GM13976 (cell line): ENCODE measurements at regions not wholly inside any gene's neighbourhood (a gene's known extent, or its start where the extent isn't known, plus 50 kb on each side); places are given as distances from the start of the nearest gene placed in this dataset.

Source experiments
- DNase-seq: peaks from one replicate; pipeline ENCODE4 v3.0.0; 2012; ENCODE audit warnings: low spot score
- in situ Hi-C: fragments of 300-500 bp; cut with MboI; formaldehyde crosslinking; loops from one replicate; pipeline ENCODE4 v1.12.0; 2022; ENCODE audit warnings: low sequenced_read_pairs, mixed read lengths, inconsistent platforms; ENCODE audit not compliant: unreplicated experiment
- TF ChIP-seq, protein P1 (sequence below): IDR thresholded peaks from 2 replicates; pipeline ENCODE4 v1.5.1; 2012; ENCODE audit warnings: borderline replicate concordance, mild to moderate bottlenecking; ENCODE audit not compliant: insufficient read depth; ENCODE audit errors: extremely low read depth, missing control alignments, control extremely low read depth

DNA sequence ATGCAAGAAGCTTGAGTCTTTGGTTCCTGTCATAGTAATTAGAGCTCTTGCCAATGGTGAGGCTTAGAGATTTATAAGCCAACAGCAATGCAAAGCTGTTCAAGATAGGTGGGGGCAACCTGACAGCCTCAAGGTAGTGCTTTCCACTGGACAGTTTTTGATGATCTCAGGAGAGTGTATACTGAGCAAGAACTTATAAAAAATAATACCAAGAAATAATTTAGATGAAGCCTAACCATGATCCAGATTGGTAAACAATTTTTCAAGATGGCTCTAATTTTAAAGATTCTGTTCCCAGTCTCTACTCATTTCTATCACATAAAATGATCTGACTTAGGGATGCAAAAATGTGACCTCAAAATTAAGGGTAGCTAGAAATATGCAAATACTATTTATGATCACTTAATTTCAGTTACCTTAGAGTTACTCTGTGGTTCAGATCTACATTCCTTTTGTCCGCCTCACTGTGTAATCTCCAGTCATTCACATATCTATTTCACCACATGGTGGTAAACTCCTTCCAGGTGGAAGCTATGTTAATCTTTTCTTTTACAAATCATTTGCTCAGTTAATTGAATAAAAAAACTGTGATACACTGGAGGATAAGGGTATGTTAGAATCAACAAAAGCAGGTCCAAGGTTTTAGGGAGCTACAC, 1228.0 kb upstream of the C9orf72 start:
- in situ Hi-C loops = no loop called here
- TF ChIP-seq, protein P1, sequence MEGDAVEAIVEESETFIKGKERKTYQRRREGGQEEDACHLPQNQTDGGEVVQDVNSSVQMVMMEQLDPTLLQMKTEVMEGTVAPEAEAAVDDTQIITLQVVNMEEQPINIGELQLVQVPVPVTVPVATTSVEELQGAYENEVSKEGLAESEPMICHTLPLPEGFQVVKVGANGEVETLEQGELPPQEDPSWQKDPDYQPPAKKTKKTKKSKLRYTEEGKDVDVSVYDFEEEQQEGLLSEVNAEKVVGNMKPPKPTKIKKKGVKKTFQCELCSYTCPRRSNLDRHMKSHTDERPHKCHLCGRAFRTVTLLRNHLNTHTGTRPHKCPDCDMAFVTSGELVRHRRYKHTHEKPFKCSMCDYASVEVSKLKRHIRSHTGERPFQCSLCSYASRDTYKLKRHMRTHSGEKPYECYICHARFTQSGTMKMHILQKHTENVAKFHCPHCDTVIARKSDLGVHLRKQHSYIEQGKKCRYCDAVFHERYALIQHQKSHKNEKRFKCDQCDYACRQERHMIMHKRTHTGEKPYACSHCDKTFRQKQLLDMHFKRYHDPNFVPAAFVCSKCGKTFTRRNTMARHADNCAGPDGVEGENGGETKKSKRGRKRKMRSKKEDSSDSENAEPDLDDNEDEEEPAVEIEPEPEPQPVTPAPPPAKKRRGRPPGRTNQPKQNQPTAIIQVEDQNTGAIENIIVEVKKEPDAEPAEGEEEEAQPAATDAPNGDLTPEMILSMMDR = no peak
- no peak for DNase-seq

DNA sequence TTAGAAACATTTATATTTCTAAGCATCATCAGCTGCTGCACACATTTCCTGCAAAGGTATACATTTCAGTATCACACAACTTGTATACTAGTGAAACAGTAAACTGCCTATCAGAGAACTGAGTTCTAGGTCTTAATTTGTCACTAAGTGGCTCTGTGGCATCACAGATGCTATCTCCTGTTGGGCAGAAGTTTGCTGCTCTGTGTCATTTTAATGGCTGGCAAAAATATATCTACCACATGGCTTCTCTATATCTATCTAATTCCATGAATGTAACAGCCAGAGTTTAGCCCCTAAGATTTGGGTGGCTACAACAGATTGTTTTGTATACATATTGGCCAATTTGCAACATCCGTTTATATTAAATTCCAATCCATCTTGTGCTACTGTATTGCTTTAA, 1231.9 kb upstream of the C9orf72 start:
- in situ Hi-C loops = no loop called here
- TF ChIP-seq, protein P1 = no peak
- no peak for DNase-seq

DNA sequence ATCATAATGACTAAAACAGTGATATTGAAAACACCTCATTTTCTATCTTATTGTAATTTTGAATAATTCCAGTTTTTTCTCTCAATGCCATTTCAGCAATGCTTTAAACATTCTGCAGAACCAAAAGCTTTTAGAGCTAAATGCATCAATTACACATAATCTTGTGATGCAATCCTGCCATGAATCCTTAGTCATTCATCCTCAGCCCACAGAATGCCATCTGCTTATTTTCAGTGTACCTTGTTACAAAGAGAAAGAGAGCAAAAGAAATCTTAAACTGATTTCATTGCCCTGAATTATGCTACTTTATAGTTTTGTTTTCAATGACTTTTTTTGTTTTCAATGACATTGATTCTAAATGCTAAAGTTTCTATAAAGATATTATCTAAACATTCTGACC, 1234.8 kb upstream of the C9orf72 start:
- in situ Hi-C loops = no loop called here
- no peak for DNase-seq

DNA sequence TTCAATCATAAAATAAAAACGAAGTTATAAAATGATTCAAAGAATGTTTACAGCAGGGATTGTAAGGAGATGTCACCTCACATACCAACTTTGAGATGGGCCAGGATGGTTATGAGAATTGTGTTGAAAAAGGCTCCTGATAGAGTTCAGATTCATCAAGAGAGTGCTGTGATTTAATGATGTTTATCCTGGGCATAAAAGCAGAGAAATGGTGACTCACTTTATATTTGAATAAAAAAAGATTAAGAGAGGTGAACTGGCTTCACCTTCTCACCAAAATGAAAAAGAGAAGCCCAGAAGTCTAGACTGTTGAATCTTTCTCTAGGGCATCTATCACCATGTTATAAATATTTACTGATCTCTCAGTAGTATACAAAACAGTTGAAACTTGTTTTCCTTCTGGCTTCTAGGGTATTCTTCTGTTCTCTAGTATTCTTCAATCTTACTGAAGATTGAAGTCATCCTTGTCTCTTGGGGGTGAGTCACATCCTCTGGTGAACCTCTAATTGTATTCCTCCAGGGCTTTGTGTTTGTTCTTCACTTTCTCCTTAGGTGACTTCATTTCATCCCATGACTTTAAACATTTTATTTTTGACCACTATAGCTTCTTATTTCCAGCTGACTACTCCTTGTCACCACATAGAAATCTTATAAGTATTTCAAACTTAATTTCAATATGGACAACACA, 1237.3 kb upstream of the C9orf72 start:
- TF ChIP-seq, protein P1 = no peak
- no peak for DNase-seq
- in situ Hi-C loops = no loop called here

More for the DNA sequence above, 1234.8 kb upstream of the C9orf72 start:
- TF ChIP-seq, protein P1 = no peak

DNA sequence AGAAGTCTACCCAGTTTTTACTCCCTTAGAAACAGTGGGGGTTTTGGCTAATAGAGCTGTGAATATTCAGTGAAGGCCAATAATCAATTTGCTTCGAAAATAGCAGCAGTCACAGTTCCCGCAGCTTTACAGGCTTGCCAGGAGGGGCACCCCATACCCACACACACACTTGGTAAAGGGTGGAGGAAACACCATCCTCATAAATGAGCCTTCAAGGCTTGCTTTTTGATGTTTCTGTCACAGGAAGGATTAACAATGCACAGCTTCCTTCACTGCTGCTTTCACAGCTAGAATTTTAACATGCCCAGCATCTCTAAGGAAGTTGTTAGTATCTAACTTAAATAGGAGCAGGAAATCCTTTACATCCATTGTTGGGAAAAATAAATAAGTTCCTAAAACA, 1247.5 kb upstream of the C9orf72 start:
- in situ Hi-C loops = no loop called here
- TF ChIP-seq, protein P1 = no peak
- no peak for DNase-seq

DNA sequence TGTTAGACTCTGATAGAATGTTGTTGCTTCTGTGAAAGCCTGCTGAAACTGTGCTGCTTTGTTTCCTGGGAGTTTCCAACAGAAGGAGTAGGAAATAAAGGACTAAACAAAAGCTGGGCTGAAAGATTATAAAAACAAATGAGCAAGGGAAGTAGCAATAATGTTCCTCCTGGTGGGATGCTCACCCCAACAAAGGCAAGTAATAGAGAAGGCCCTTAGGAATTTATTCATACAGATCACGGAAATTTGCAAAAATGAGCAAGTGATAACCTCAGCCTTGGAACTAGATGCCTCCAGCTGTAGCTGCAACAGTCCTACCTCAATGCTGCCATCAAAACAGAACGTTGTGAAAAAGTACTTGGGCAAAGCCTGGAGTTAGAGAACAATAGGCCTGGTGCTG, 1248.0 kb upstream of the C9orf72 start:
- in situ Hi-C loops = no loop called here
- DNase-seq = no peak
- TF ChIP-seq, protein P1 = no peak
